PC-3 (cell line): ENCODE measurements at regions not wholly inside any gene's neighbourhood (a gene's known extent, or its start where the extent isn't known, plus 50 kb on each side); places are given as distances from the start of the nearest gene placed in this dataset.

ENCODE experiments used
- EZH2 ChIP-seq: fragments of 300-600 bp; sonication (generic); IDR thresholded peaks from one replicate; pipeline ENCODE4 v1.6.1; 2017; ENCODE audit warnings: antibody characterized with exemption, mild to moderate bottlenecking, low read length; ENCODE audit not compliant: unreplicated experiment
- EZH2phosphoT487 ChIP-seq: fragments of 300-600 bp; sonication (generic); IDR thresholded peaks from 2 replicates; pipeline ENCODE4 v1.6.1; 2018; ENCODE audit warnings: mild to moderate bottlenecking, antibody characterized with exemption, low read length, borderline replicate concordance
- TF ChIP-seq, protein P1 (sequence below): fragments of 300-600 bp; sonication (generic); conservative IDR thresholded peaks from 2 replicates; pipeline ENCODE4 v1.5.1; 2017; ENCODE audit warnings: antibody characterized with exemption, low read depth, mild to moderate bottlenecking, low read length

DNA sequence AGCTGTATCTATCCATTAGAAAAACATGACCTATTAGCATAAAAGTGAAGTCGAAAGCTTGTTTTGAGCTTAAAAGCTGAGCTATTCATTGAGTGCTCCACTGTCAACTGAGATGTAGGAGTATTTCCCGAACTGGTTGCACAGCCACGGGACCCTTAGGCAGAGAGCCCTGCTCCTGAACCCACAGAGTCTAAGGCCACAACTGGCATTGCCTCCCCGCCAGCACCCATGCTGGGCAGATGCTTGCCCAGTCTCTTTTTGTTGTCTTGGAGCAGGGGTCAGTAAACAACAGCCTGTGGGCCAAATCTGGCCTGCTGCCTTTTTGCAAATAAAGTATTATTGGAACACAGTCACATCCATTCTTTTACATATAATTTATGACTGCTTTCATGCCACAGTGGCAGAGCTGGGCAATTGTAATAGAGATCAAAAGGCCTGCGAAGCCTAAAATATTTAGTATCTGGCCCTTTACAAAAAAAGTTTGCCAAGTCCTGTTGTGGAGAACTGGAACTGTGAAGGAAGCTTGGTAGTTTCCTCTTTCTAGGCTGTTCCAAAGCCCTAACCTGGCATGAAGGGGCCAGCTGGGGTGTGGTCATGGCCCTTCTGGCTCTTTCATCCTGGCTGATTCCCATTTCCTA, 58.4 kb upstream of the WAPL start:
- TF ChIP-seq, protein P1, sequence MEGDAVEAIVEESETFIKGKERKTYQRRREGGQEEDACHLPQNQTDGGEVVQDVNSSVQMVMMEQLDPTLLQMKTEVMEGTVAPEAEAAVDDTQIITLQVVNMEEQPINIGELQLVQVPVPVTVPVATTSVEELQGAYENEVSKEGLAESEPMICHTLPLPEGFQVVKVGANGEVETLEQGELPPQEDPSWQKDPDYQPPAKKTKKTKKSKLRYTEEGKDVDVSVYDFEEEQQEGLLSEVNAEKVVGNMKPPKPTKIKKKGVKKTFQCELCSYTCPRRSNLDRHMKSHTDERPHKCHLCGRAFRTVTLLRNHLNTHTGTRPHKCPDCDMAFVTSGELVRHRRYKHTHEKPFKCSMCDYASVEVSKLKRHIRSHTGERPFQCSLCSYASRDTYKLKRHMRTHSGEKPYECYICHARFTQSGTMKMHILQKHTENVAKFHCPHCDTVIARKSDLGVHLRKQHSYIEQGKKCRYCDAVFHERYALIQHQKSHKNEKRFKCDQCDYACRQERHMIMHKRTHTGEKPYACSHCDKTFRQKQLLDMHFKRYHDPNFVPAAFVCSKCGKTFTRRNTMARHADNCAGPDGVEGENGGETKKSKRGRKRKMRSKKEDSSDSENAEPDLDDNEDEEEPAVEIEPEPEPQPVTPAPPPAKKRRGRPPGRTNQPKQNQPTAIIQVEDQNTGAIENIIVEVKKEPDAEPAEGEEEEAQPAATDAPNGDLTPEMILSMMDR, result no peak
- TF ChIP-seq EZH2, result no peak
- no peak for TF ChIP-seq EZH2phosphoT487
